ENCODE measurements at regions not wholly inside any gene's neighbourhood (a gene's known extent, or its start where the extent isn't known, plus 50 kb on each side); places are given as distances from the start of the nearest gene placed in this dataset.

DNA sequence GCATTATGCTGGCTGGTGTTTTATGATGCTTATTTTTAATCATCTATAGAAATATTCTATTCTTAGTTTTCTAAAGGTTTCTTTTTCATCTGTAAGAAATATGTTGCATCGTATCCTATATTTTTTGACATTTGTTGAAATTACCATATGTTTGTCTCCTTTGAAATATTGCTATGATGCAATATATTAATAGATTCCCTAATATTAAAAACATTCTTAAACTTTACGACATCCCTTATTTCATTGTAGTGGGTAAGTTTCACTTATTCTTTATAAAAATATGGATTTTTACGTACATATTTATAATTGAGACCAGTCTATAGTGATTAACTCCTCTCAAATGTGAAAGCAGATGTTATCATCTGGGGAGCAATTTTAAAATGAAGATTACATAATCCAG, 258.2 kb upstream of the DUSP10 start:
- no peak for TF ChIP-seq BACH2 (CRISPR knock-in tag; IDR thresholded peaks at IDR 0.05; ENCODE audit: borderline replicate concordance)
- TF ChIP-seq, protein P1, sequence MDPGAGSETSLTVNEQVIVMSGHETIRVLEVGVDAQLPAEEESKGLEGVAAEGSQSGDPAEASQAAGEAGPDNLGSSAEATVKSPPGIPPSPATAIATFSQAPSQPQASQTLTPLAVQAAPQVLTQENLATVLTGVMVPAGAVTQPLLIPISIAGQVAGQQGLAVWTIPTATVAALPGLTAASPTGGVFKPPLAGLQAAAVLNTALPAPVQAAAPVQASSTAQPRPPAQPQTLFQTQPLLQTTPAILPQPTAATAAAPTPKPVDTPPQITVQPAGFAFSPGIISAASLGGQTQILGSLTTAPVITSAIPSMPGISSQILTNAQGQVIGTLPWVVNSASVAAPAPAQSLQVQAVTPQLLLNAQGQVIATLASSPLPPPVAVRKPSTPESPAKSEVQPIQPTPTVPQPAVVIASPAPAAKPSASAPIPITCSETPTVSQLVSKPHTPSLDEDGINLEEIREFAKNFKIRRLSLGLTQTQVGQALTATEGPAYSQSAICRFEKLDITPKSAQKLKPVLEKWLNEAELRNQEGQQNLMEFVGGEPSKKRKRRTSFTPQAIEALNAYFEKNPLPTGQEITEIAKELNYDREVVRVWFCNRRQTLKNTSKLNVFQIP (CRISPR knock-in tag; IDR thresholded peaks at IDR 0.05; ENCODE audit: borderline replicate concordance, low read depth), result no peak
- no peak for TF ChIP-seq ARNTL (CRISPR knock-in tag; IDR thresholded peaks at IDR 0.05; ENCODE audit: borderline replicate concordance, low read depth)
- TF ChIP-seq TOX (CRISPR knock-in tag; IDR thresholded peaks at IDR 0.05; ENCODE audit: borderline replicate concordance), result no peak
- TF ChIP-seq ZFP3 (CRISPR knock-in tag; IDR thresholded peaks at IDR 0.05), result no peak
- no peak for TF ChIP-seq ZFP30 (CRISPR knock-in tag; IDR thresholded peaks at IDR 0.05)
- TF ChIP-seq ZNF565 (CRISPR knock-in tag; conservative IDR thresholded peaks at IDR 0.05; ENCODE audit: low read depth), result no peak
- no peak for TF ChIP-seq OSR1 (CRISPR knock-in tag; IDR thresholded peaks at IDR 0.05)
- no peak for TF ChIP-seq TCF4 (CRISPR knock-in tag; IDR thresholded peaks at IDR 0.05; ENCODE audit: borderline replicate concordance)
- TF ChIP-seq GLIS3 (CRISPR knock-in tag; IDR thresholded peaks at IDR 0.05), result no peak
- TF ChIP-seq, protein P2, sequence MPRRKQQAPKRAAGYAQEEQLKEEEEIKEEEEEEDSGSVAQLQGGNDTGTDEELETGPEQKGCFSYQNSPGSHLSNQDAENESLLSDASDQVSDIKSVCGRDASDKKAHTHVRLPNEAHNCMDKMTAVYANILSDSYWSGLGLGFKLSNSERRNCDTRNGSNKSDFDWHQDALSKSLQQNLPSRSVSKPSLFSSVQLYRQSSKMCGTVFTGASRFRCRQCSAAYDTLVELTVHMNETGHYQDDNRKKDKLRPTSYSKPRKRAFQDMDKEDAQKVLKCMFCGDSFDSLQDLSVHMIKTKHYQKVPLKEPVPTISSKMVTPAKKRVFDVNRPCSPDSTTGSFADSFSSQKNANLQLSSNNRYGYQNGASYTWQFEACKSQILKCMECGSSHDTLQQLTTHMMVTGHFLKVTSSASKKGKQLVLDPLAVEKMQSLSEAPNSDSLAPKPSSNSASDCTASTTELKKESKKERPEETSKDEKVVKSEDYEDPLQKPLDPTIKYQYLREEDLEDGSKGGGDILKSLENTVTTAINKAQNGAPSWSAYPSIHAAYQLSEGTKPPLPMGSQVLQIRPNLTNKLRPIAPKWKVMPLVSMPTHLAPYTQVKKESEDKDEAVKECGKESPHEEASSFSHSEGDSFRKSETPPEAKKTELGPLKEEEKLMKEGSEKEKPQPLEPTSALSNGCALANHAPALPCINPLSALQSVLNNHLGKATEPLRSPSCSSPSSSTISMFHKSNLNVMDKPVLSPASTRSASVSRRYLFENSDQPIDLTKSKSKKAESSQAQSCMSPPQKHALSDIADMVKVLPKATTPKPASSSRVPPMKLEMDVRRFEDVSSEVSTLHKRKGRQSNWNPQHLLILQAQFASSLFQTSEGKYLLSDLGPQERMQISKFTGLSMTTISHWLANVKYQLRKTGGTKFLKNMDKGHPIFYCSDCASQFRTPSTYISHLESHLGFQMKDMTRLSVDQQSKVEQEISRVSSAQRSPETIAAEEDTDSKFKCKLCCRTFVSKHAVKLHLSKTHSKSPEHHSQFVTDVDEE (CRISPR knock-in tag; IDR thresholded peaks at IDR 0.05), result no peak
- no peak for TF ChIP-seq PATZ1 (CRISPR knock-in tag; IDR thresholded peaks at IDR 0.05; ENCODE audit: borderline replicate concordance)
- ATAC-seq, result no peak

DNA sequence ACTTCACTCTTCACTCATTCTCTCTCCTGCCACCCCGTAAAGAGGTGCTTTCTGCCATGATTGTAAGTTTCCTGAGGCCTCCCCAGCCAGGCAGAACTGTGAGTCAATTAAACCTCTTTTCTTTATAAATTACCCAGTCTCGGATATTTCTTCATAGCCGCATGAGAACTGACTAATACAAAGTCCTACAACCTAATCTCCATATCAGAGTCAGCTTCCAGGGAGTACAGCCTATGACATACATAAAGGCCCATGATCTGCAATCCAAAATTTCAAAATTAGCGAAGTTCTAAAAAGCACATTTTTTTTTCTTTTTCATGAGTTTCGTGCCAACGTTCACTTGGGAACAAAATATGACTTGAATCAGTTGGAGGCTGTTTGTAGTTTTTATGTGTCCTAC, 256.9 kb upstream of the DUSP10 start:
- TF ChIP-seq TOX (CRISPR knock-in tag; IDR thresholded peaks at IDR 0.05; ENCODE audit: borderline replicate concordance) (no peak), ZC3H10 (CRISPR knock-in tag; IDR thresholded peaks at IDR 0.05) (no peak), TCF4 (CRISPR knock-in tag; IDR thresholded peaks at IDR 0.05; ENCODE audit: borderline replicate concordance) (no peak), SNAI2 (CRISPR knock-in tag; IDR thresholded peaks at IDR 0.05) (no peak), OSR1 (CRISPR knock-in tag; IDR thresholded peaks at IDR 0.05) (no peak), GLIS3 (CRISPR knock-in tag; IDR thresholded peaks at IDR 0.05) (no peak)
- no peak for ATAC-seq

DNA sequence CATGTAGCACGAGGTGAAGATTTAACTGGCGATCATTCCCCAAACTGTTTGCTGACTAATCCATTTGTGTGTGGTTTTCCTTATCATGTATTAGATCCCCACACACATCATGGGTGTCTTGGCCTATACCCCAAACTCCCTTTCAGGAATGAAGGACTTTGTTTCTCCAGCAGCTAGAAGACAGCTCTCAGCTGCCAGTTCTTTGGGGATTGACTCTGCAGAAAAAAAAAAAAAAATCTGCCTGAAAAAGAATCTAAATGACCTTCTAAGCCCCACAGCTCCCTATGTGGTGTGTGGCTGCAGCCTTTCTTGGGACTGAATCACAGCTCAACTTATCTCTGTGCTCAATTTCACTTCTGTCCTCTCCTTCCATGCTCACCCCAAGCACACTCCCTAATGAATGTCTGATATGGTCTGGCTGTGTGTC, 256.3 kb upstream of the DUSP10 start:
- no peak for ATAC-seq
- TF ChIP-seq TOX (CRISPR knock-in tag; IDR thresholded peaks at IDR 0.05; ENCODE audit: borderline replicate concordance) (no peak), PATZ1 (CRISPR knock-in tag; IDR thresholded peaks at IDR 0.05; ENCODE audit: borderline replicate concordance) (no peak), CSDC2 (CRISPR knock-in tag; IDR thresholded peaks at IDR 0.05) (no peak), TCF4 (CRISPR knock-in tag; IDR thresholded peaks at IDR 0.05; ENCODE audit: borderline replicate concordance) (no peak), PPARA (CRISPR knock-in tag; IDR thresholded peaks at IDR 0.05; ENCODE audit: borderline replicate concordance) (no peak), ZNF565 (CRISPR knock-in tag; conservative IDR thresholded peaks at IDR 0.05; ENCODE audit: low read depth) (no peak), ZNF8 (CRISPR knock-in tag; IDR thresholded peaks at IDR 0.05) (no peak), OSR1 (CRISPR knock-in tag; IDR thresholded peaks at IDR 0.05) (no peak), ISL1 (CRISPR knock-in tag; IDR thresholded peaks at IDR 0.05) (no peak), ZNF70 (CRISPR knock-in tag; IDR thresholded peaks at IDR 0.05) (no peak), ZFP3 (CRISPR knock-in tag; IDR thresholded peaks at IDR 0.05) (no peak), GLIS3 (CRISPR knock-in tag; IDR thresholded peaks at IDR 0.05) (no peak), BACH2 (CRISPR knock-in tag; IDR thresholded peaks at IDR 0.05; ENCODE audit: borderline replicate concordance) (no peak), ESRRG (CRISPR knock-in tag; IDR thresholded peaks at IDR 0.05) (no peak), ZC3H10 (CRISPR knock-in tag; IDR thresholded peaks at IDR 0.05) (no peak), ZFP30 (CRISPR knock-in tag; IDR thresholded peaks at IDR 0.05) (no peak)
- TF ChIP-seq, protein P2 (CRISPR knock-in tag; IDR thresholded peaks at IDR 0.05), result no peak
- TF ChIP-seq, protein P1 (CRISPR knock-in tag; IDR thresholded peaks at IDR 0.05; ENCODE audit: borderline replicate concordance, low read depth), result no peak

DNA sequence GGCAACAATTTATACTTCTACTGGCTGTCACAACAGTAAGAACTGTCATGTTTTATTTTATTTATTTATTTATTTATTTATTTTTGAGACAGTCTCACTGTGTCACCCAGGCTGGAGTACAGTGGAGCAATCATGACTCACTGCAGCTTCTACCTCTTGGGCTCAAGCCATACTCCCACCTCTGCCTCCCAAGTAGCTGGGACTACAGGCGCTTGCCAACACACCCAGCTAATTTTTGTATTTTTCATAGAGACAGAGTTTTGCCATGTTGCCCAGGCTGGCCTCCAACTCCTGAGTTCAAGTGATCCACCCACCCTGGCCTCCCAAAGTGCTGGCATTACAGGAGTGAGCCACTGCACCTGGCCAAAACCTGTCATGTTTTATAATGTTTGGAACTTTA, 255.1 kb upstream of the DUSP10 start:
- ATAC-seq, result peak; percentile 59; the same call in 2 of the 3 replicates

Measured in SK-N-SH treated with all-trans-retinoic acid at 6 μM for 48 hours (cell line).